GM12878 (cell line): ENCODE measurements at regions not wholly inside any gene's neighbourhood (a gene's known extent, or its start where the extent isn't known, plus 50 kb on each side); places are given as distances from the start of the nearest gene placed in this dataset.

ENCODE experiments used
- ATF3 ChIP-seq: IDR thresholded peaks from 2 replicates; pipeline ENCODE4 v1.6.1; 2011; ENCODE audit warnings: low read depth, mild to moderate bottlenecking, low read length, moderate library complexity, borderline replicate concordance; ENCODE audit errors: extremely low read depth
- CTCF ChIP-seq, 3 experiments: IDR thresholded peaks in 2 of 3; conservative IDR thresholded peaks in 1 of 3; 2 replicates each; pipeline ENCODE4 v1.5.1; 2011; ENCODE audit warnings: low read depth in 3 of 3, low read length in 3 of 3, mild to moderate bottlenecking in 3 of 3, control low read depth in 2 of 3, moderate library complexity in 2 of 3, inconsistent platforms in 1 of 3, mixed read lengths in 1 of 3; ENCODE audit not compliant: control insufficient read depth in 2 of 3, insufficient read depth in 1 of 3; ENCODE audit errors: extremely low read depth in 1 of 3
- EZH2 ChIP-seq: IDR thresholded peaks from 2 replicates; pipeline ENCODE4 v1.6.1; 2012; ENCODE audit warnings: low read depth, mild to moderate bottlenecking, control low read depth, inconsistent platforms, low read length, borderline replicate concordance; ENCODE audit not compliant: control insufficient read depth
- HDAC2 ChIP-seq: fragments of 200-600 bp; sonication (generic); IDR thresholded peaks from 2 replicates; pipeline ENCODE4 v1.6.1; 2017
- MTA3 ChIP-seq: IDR thresholded peaks from 2 replicates; pipeline ENCODE4 v1.6.1; 2012; ENCODE audit warnings: low read length, inconsistent platforms, borderline replicate concordance
- NRF1 ChIP-seq: conservative IDR thresholded peaks from 2 replicates; pipeline ENCODE4 v1.6.1; 2011; ENCODE audit warnings: mild to moderate bottlenecking, low read depth, low read length, improper control_type of control experiment
- POLR2AphosphoS5 ChIP-seq: IDR thresholded peaks from 2 replicates; pipeline ENCODE4 v1.6.1; 2011; ENCODE audit warnings: mild to moderate bottlenecking, low read length, inconsistent platforms
- ZNF217 ChIP-seq: fragments of 450-650 bp; IDR thresholded peaks from 2 replicates; pipeline ENCODE4 v1.6.1; 2017; ENCODE audit warnings: antibody characterized with exemption, mild to moderate bottlenecking
- ZNF274 ChIP-seq: IDR thresholded peaks from one replicate; pipeline ENCODE4 v1.8.0; 2011; ENCODE audit not compliant: insufficient read length, insufficient read depth
- ZNF384 ChIP-seq: IDR thresholded peaks from 2 replicates; pipeline ENCODE4 v1.6.1; 2012; ENCODE audit warnings: low read depth, mild to moderate bottlenecking, low read length, improper control_type of control experiment, borderline replicate concordance

DNA sequence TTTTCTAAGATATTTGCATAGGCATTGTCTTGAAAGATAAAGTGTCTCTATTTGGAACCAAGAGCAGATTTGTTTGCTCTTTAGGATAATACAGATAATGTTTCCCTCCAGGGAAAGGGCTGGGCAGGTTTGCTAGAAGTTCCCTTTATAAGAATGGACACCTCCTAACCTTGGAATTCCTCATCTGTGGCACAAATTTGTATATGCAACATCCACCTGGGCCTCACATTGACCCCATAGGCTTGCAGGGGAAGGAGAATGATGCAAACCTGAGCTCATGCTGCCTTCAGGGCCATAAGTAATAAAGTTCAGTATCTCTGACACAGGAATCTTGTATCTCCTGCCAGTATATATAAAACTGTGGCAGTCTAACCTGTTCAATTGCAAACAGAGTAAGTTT, 508.4 kb upstream of the MIR17HG start:
- TF ChIP-seq ZNF384 (no peak), EZH2 (no peak), HDAC2 (no peak), MTA3 (no peak), ZNF217 (no peak), CTCF (IDR thresholded peaks at IDR 0.05 in 2 of 3, conservative IDR thresholded peaks at IDR 0.05 in 1 of 3; ENCODE audit: control insufficient read depth in 2 of 3, extremely low read depth in 1 of 3, insufficient read depth in 1 of 3, low read depth in 3 of 3, low read length in 3 of 3) (no peak), ATF3 (no peak), ZNF274 (no peak), NRF1 (no peak), POLR2AphosphoS5 (no peak)
